ENCODE measurements at regions not wholly inside any gene's neighbourhood (a gene's known extent, or its start where the extent isn't known, plus 50 kb on each side); places are given as distances from the start of the nearest gene placed in this dataset.

DNA sequence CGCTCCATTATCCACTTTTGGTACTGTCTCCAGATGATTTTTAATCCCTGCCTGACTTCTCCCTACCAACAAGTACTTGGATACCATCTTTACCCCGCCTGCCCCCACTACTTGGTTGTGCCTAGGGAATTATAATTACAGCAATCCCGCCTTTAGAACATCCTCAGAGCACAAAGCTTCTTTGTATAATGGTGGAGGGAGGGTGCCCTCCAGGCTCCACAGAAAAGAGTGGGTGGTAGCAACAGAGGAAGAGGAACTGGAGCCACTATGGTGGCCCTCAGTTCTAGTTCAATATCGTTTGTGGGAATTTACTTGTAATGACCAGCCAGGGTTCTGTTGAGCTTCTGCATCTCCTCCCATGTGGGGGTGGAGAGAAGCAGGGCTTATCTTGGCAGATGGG, 79.0 kb upstream of the RNF38 start:
- TF ChIP-seq, protein P1, sequence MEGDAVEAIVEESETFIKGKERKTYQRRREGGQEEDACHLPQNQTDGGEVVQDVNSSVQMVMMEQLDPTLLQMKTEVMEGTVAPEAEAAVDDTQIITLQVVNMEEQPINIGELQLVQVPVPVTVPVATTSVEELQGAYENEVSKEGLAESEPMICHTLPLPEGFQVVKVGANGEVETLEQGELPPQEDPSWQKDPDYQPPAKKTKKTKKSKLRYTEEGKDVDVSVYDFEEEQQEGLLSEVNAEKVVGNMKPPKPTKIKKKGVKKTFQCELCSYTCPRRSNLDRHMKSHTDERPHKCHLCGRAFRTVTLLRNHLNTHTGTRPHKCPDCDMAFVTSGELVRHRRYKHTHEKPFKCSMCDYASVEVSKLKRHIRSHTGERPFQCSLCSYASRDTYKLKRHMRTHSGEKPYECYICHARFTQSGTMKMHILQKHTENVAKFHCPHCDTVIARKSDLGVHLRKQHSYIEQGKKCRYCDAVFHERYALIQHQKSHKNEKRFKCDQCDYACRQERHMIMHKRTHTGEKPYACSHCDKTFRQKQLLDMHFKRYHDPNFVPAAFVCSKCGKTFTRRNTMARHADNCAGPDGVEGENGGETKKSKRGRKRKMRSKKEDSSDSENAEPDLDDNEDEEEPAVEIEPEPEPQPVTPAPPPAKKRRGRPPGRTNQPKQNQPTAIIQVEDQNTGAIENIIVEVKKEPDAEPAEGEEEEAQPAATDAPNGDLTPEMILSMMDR (IDR thresholded peaks at IDR 0.05), result no peak
- no peak for TF ChIP-seq ZFX (IDR thresholded peaks at IDR 0.05; ENCODE audit: borderline replicate concordance)

Data from 22Rv1 (cell line).